PC-9 (cell line): ENCODE measurements at regions not wholly inside any gene's neighbourhood (a gene's known extent, or its start where the extent isn't known, plus 50 kb on each side); places are given as distances from the start of the nearest gene placed in this dataset.

Experiments used
- BruUV-seq: library from RNA; stranded (reverse); fragments of 400-500 nt; replicated peaks from 2 replicates; lab custom pipeline; 2021; lab: Mats Ljungman, UMichigan
- CTCF ChIA-PET: fragments of 300-600 bp; sonication (Branson Sonifier 250); formaldehyde crosslinking; loops from one replicate; lab custom pipeline; 2022; ENCODE audit warnings: antibody characterized with exemption; lab: Charles Lee
- POLR2A ChIA-PET: fragments of 300-600 bp; sonication (Branson Sonifier 250); formaldehyde crosslinking; loops from one replicate; lab custom pipeline; 2022; ENCODE audit warnings: antibody characterized with exemption; ENCODE audit not compliant: unreplicated experiment; lab: Charles Lee
- DNase-seq, 2 experiments: peaks; one replicate each; pipeline versions ENCODE4 v3.0.0 to v3.0.0-alpha.2; 2015 to 2022; ENCODE audit warnings: mixed read lengths in 1 of 2
- H2AFZ ChIP-seq: fragments of 200-600 bp; sonication (generic); 2 replicates; pipeline ENCODE4 v1.8.1; 2017; ENCODE audit warnings: antibody characterized with exemption
- H3F3A ChIP-seq: fragments of 200-600 bp; sonication (generic); 2 replicates; pipeline ENCODE4 v1.8.1; 2017; ENCODE audit warnings: antibody characterized with exemption, mild to moderate bottlenecking, low read depth; ENCODE audit not compliant: insufficient read depth
- H3K27ac ChIP-seq: fragments of 200-600 bp; sonication (generic); 2 replicates; pipeline ENCODE4 v1.6.1; 2016; ENCODE audit warnings: mixed run types
- H3K27me3 ChIP-seq: fragments of 200-600 bp; sonication (generic); 2 replicates; pipeline ENCODE4 v1.6.1; 2016; ENCODE audit warnings: low read depth, mixed run types; ENCODE audit not compliant: insufficient read depth
- H3K36me3 ChIP-seq: fragments of 200-600 bp; sonication (generic); 2 replicates; pipeline ENCODE4 v1.6.1; 2016; ENCODE audit warnings: low read depth, mixed run types
- H3K4me1 ChIP-seq: fragments of 200-600 bp; sonication (generic); replicated peaks from 2 replicates; pipeline ENCODE4 v1.6.1; 2016; ENCODE audit warnings: mixed run types; ENCODE audit not compliant: insufficient read depth
- H3K4me2 ChIP-seq: fragments of 200-600 bp; sonication (generic); 2 replicates; pipeline ENCODE4 v1.6.1; 2017; ENCODE audit warnings: mixed run types
- H3K4me3 ChIP-seq: fragments of 200-600 bp; sonication (generic); 2 replicates; pipeline ENCODE4 v1.6.1; 2016; ENCODE audit warnings: mixed run types
- H3K79me2 ChIP-seq: fragments of 200-600 bp; sonication (generic); 2 replicates; pipeline ENCODE4 v1.6.1; 2017; ENCODE audit warnings: low read depth, mixed run types
- H3K9me2 ChIP-seq: fragments of 200-600 bp; sonication (generic); 2 replicates; pipeline ENCODE4 v1.8.1; 2017; ENCODE audit warnings: mild to moderate bottlenecking; ENCODE audit not compliant: insufficient read depth
- H3K9me3 ChIP-seq: fragments of 200-600 bp; sonication (generic); 2 replicates; pipeline ENCODE4 v1.8.1; 2016; ENCODE audit warnings: low read depth; ENCODE audit not compliant: insufficient read depth
- H4K20me1 ChIP-seq: fragments of 200-600 bp; sonication (generic); 2 replicates; pipeline ENCODE4 v1.8.1; 2017; ENCODE audit not compliant: insufficient read depth
- CTCF ChIP-seq: fragments of 200-600 bp; sonication (generic); conservative IDR thresholded peaks from 2 replicates; pipeline ENCODE4 v1.6.1; 2017; ENCODE audit warnings: mixed run types, antibody characterized with exemption, mild to moderate bottlenecking, moderate library complexity
- EZH2 ChIP-seq: fragments of 200-600 bp; sonication (generic); IDR thresholded peaks from 2 replicates; pipeline ENCODE4 v1.8.0; 2017; ENCODE audit warnings: antibody characterized with exemption, low read depth
- intact Hi-C: fragments of 100-400 bp; cut with micrococcal nuclease; formaldehyde crosslinking; loops from one replicate; pipeline ENCODE4 v1.10.0; 2022; ENCODE audit not compliant: unreplicated experiment

- BruUV-seq, result no TSS peak
- CTCF ChIA-PET, result no interaction called here
- peaks cover 42% of the 10 kb centered on the region; the same call in 1 of the 2 replicates for H3K27me3 ChIP-seq
- no peaks in the 10 kb centered on the region for H3K9me3 ChIP-seq
- H4K20me1 ChIP-seq, result peaks cover 5% of the 10 kb centered on the region; the same call in 1 of the 2 replicates
- H2AFZ ChIP-seq, result no peak overlapping the region
- no peak for TF ChIP-seq EZH2
- no peak for TF ChIP-seq CTCF
- POLR2A ChIA-PET, result no interaction called here
- H3K36me3 ChIP-seq, result no peaks in the 10 kb centered on the region
- DNase-seq, result no peak
- no peaks in the 10 kb centered on the region for H3K4me1 ChIP-seq
- no peak overlapping the region for H3K4me2 ChIP-seq
- no peaks in the 10 kb centered on the region for H3K79me2 ChIP-seq
- no peaks in the 10 kb centered on the region for H3K9me2 ChIP-seq
- H3K27ac ChIP-seq, result no peak overlapping the region
- intact Hi-C loops, result no loop called here
- H3F3A ChIP-seq, result no peaks in the 10 kb centered on the region
- no peak overlapping the region for H3K4me3 ChIP-seq
These were observed 356.2 kb downstream of the MYCN start for GRCh38 chr2:16296331-16297250.

GRCh38 chr2:16296038-16296290 is 355.6 kb downstream of the MYCN start:
- H3K27ac ChIP-seq, result no peak overlapping the region
- H3K36me3 ChIP-seq, result no peaks in the 10 kb centered on the region
- no peaks in the 10 kb centered on the region for H3K4me1 ChIP-seq
- no peak for DNase-seq
- H2AFZ ChIP-seq, result no peak overlapping the region
- TF ChIP-seq EZH2 (no peak), CTCF (no peak)
- ChIA-PET CTCF (no interaction called here), POLR2A (no interaction called here)
- H3K9me3 ChIP-seq, result no peaks in the 10 kb centered on the region
- H3K4me3 ChIP-seq, result no peak overlapping the region
- H4K20me1 ChIP-seq, result peaks cover 5% of the 10 kb centered on the region; the same call in 1 of the 2 replicates
- intact Hi-C loops, result no loop called here
- H3K4me2 ChIP-seq, result no peak overlapping the region
- H3K79me2 ChIP-seq, result no peaks in the 10 kb centered on the region
- no peaks in the 10 kb centered on the region for H3F3A ChIP-seq
- peaks cover 45% of the 10 kb centered on the region; the same call in 1 of the 2 replicates for H3K27me3 ChIP-seq
- H3K9me2 ChIP-seq, result no peaks in the 10 kb centered on the region
- BruUV-seq, result no TSS peak

- Histone ChIP-seq H3F3A (no peaks in the 10 kb centered on the region), H3K9me2 (no peaks in the 10 kb centered on the region), H3K4me2 (no peak overlapping the region), H3K36me3 (no peaks in the 10 kb centered on the region), H3K4me3 (no peak overlapping the region), H3K9me3 (no peaks in the 10 kb centered on the region), H3K79me2 (no peaks in the 10 kb centered on the region), H3K27ac (no peak overlapping the region), H3K27me3 (peaks cover 45% of the 10 kb centered on the region; the same call in 1 of the 2 replicates), H3K4me1 (no peaks in the 10 kb centered on the region), H2AFZ (no peak overlapping the region), H4K20me1 (no peaks in the 10 kb centered on the region)
- ChIA-PET CTCF (no interaction called here), POLR2A (no interaction called here)
- no peak for TF ChIP-seq EZH2
- TF ChIP-seq CTCF, result no peak
- intact Hi-C loops, result no loop called here
- DNase-seq, result no peak
- no TSS peak for BruUV-seq
These were observed 354.4 kb downstream of the MYCN start for GRCh38 chr2:16294791-16295190.
